Upper lobe of right lung (tissue), 1 donor: ENCODE measurements at regions not wholly inside any gene's neighbourhood (a gene's known extent, or its start where the extent isn't known, plus 50 kb on each side); places are given as distances from the start of the nearest gene placed in this dataset.

Experiments
- ATAC-seq: fragments of 200-7000 bp; cut with Tn5 transposase; one replicate; pipeline ENCODE4 v1.9.1; 2020; ENCODE audit warnings: mild to moderate bottlenecking, moderate library complexity
- DNase-seq: peaks from one replicate; pipeline ENCODE4 v3.0.0-alpha.2; 2020
- H3K27ac ChIP-seq: fragments of 200-600 bp; one replicate; pipeline ENCODE4 v1.8.0; 2022
- H3K27me3 ChIP-seq: fragments of 200-600 bp; one replicate; pipeline ENCODE4 v1.8.0; 2022; ENCODE audit warnings: mild to moderate bottlenecking
- H3K36me3 ChIP-seq: fragments of 200-600 bp; one replicate; pipeline ENCODE4 v1.8.0; 2022
- H3K4me1 ChIP-seq: fragments of 200-600 bp; one replicate; pipeline ENCODE4 v1.8.0; 2022
- H3K4me3 ChIP-seq: fragments of 200-600 bp; one replicate; pipeline ENCODE4 v1.8.0; 2022; ENCODE audit warnings: mild to moderate bottlenecking
- H3K9me3 ChIP-seq: fragments of 200-600 bp; one replicate; pipeline ENCODE4 v1.8.0; 2022
- intact Hi-C: fragments of 100-400 bp; cut with DNase I; formaldehyde crosslinking; loops from one replicate; pipeline ENCODE4 v1.11.0; 2022
- TF ChIP-seq, protein P1 (sequence below): fragments of 200-600 bp; IDR thresholded peaks from one replicate; pipeline ENCODE4 v1.8.0; 2022; ENCODE audit warnings: antibody characterized with exemption
- donor health status: DM: no; HTN: yes; CAD: no; lungs with severe emphysema.

DNA sequence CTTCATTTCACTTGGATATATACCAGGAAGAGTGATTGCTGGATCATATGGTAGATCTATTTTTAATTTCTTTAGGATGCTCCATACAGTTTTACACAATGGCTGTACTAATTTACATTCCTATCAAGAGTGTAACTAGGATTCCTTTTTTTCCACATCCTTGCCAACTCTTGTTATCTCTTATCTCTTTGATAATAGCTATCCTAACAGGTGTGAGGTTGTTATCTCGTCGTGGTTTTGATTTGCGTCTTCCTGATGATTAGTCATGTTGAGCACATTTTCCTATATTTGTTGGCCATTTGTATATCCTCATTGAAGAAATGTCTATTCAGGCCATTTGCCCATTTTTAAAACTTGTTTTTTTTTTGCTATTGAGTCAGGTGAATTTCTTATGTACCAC lies 552.4 kb downstream of the RFPL4B start:
- Histone ChIP-seq H3K36me3 (no peaks in the 10 kb centered on the region), H3K27ac (no peak overlapping the region), H3K4me3 (no peak overlapping the region), H3K27me3 (no peaks in the 10 kb centered on the region), H3K9me3 (no peaks in the 10 kb centered on the region), H3K4me1 (no peaks in the 10 kb centered on the region)
- TF ChIP-seq, protein P1, sequence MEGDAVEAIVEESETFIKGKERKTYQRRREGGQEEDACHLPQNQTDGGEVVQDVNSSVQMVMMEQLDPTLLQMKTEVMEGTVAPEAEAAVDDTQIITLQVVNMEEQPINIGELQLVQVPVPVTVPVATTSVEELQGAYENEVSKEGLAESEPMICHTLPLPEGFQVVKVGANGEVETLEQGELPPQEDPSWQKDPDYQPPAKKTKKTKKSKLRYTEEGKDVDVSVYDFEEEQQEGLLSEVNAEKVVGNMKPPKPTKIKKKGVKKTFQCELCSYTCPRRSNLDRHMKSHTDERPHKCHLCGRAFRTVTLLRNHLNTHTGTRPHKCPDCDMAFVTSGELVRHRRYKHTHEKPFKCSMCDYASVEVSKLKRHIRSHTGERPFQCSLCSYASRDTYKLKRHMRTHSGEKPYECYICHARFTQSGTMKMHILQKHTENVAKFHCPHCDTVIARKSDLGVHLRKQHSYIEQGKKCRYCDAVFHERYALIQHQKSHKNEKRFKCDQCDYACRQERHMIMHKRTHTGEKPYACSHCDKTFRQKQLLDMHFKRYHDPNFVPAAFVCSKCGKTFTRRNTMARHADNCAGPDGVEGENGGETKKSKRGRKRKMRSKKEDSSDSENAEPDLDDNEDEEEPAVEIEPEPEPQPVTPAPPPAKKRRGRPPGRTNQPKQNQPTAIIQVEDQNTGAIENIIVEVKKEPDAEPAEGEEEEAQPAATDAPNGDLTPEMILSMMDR, result no peak
- ATAC-seq, result no peak
- DNase-seq, result no peak
- intact Hi-C loops, result no loop called here

DNA sequence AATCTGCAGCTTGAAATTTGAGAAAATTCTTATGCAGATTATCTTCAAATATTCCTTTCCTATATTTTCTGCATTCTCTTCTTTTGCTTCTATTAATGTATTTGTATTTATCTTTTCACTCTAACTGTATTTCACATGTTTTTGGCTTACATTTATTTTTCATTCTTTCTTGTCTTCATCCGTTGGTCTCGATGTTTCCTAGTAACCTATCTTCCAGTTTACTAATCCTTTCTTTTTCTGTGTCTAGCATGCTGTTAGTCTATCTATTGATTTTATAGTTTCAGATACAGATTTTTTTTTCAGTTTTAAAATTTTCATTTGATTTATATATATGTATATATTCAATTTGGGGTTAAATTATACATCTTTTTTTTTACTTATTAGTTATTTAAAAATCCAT lies 556.2 kb downstream of the RFPL4B start:
- intact Hi-C loops, result no loop called here

DNA sequence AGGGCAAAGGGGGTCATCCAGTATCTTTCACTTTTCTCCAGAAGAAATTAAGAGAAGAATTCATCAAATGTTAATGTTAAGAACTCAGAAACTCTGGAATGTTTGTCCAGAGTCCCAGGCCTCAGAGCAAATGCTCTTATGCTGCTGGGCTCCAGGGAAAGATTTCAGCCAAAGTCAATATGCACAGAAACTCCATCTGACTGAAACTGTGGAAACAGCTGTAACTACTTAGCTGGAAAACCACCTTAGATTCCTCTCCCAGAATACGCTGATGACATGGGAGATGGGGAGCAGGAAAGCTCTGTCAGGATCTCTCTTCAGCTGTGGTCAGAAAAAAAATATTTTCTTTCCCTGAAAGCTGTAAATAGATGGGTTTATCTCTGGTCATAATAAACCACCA lies 559.6 kb downstream of the RFPL4B start:
- Histone ChIP-seq H3K4me1 (no peaks in the 10 kb centered on the region), H3K27me3 (no peaks in the 10 kb centered on the region), H3K36me3 (no peaks in the 10 kb centered on the region), H3K27ac (no peak overlapping the region), H3K9me3 (no peaks in the 10 kb centered on the region), H3K4me3 (no peak overlapping the region)
- DNase-seq (no peak), ATAC-seq (no peak)
- TF ChIP-seq, protein P1, result no peak
- intact Hi-C loops, result no loop called here

More for the DNA sequence above, 556.2 kb downstream of the RFPL4B start:
- TF ChIP-seq, protein P1, result no peak
- Histone ChIP-seq H3K36me3 (no peaks in the 10 kb centered on the region), H3K9me3 (no peaks in the 10 kb centered on the region), H3K27me3 (no peaks in the 10 kb centered on the region), H3K4me3 (no peak overlapping the region), H3K27ac (no peak overlapping the region), H3K4me1 (no peaks in the 10 kb centered on the region)
- DNase-seq (no peak), ATAC-seq (no peak)

DNA sequence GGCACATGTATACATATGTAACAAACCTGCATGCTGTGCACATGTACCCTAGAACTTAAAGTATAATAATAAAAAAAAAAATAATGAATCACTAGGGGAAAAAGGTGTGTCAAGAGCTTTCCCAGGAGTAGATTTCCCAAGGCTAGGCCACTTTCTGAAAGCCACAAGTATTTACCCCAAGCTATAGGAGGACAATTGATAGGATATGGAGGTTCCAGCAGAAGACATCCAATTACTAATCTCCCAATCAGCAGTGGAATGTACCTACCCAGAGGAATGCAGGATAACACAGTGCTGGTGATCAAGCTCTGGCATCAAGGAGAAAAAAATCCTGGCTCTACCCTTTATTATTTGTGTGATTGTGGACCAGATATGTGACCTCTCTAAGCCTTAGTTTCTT lies 562.7 kb downstream of the RFPL4B start:
- no peaks in the 10 kb centered on the region for H3K36me3 ChIP-seq
- no peak overlapping the region for H3K27ac ChIP-seq
- intact Hi-C loops, result no loop called here
- no peaks in the 10 kb centered on the region for H3K4me1 ChIP-seq
- no peaks in the 10 kb centered on the region for H3K27me3 ChIP-seq
- TF ChIP-seq, protein P1, result no peak
- no peak for ATAC-seq
- no peak overlapping the region for H3K4me3 ChIP-seq
- no peaks in the 10 kb centered on the region for H3K9me3 ChIP-seq
- DNase-seq, result no peak

DNA sequence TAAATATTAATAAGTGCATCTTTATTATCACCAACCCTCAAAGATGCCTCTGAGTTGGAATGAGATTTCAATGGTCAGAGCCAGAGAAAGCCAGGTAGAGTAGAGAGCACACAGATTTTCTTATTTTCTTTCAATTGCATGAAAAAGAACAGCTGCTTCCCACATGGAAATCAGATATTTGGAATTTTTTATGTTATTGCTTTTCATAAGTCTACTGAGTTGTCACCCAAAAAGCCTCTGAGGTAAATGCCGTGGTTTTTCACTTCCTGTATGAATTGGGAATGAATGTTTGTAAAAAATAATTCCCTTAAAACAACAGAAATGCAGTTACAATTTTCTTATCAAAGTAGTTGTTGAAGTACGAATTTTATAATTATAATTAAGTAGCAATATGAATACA lies 563.1 kb downstream of the RFPL4B start:
- Histone ChIP-seq H3K36me3 (no peaks in the 10 kb centered on the region), H3K27ac (no peak overlapping the region), H3K4me3 (no peak overlapping the region), H3K4me1 (no peaks in the 10 kb centered on the region), H3K9me3 (no peaks in the 10 kb centered on the region), H3K27me3 (no peaks in the 10 kb centered on the region)
- intact Hi-C loops, result no loop called here
- ATAC-seq (no peak), DNase-seq (no peak)
- TF ChIP-seq, protein P1, result no peak

DNA sequence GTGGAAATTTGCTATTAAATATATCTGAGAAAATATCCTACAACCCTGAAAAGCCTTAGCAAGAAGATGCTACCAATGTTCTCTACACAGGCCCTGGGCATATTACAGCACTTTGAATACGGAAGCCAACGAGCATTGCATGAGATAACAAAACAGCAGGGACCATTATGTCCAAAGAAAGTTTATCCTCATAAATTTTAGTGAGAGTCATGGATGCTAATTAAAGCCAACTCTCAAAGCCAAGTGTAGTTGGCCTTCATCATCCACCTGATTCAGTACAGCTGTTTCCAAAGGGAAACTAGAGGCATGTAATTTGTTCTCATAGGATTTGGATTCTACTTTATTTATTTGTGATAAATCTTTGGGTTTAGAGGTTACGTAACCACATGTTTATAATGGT lies 564.8 kb downstream of the RFPL4B start:
- no peaks in the 10 kb centered on the region for H3K9me3 ChIP-seq
- intact Hi-C loops, result no loop called here
- H3K4me3 ChIP-seq, result no peak overlapping the region
- DNase-seq (no peak), ATAC-seq (no peak)
- H3K27me3 ChIP-seq, result no peaks in the 10 kb centered on the region
- TF ChIP-seq, protein P1, result no peak
- no peaks in the 10 kb centered on the region for H3K36me3 ChIP-seq
- H3K4me1 ChIP-seq, result no peaks in the 10 kb centered on the region
- H3K27ac ChIP-seq, result no peak overlapping the region
